ENCODE measurements at regions not wholly inside any gene's neighbourhood (a gene's known extent, or its start where the extent isn't known, plus 50 kb on each side); places are given as distances from the start of the nearest gene placed in this dataset.

DNA sequence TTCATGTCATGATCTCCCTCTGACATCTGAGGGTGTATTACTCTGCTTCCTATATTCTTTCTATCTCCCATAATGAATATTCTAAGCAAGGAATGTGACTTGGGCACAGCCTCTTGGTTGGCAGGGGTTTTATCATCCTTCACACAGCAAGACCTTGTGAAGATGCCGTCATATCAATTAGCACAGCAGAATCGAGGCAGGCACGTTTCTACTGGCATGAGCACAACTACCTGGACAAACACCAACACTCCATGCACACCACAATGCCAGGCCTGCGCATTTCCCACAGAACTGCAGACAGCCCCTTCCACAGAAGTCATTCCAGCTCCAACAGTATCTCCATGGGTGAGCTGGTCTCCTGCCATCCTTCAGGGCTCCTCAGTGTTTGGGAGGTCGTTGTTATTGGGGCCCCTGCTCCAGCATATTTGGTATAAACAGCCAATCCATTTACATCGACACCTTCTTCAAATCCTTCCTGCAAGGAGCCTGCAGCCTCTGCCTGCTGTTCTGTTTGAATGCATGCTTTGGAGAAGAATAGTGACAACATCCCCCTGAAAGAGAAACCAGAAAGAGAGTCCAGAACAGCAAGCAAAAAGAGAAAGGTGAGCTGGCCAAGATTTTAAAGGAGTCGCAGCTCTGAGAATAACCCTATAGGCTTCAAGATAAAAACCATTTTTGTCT lies 275.5 kb downstream of the SHOX2 start:
- no peaks in the 10 kb centered on the region for H3K27me3 ChIP-seq (ENCODE audit: low read depth)
- intact Hi-C loops (cut with DNase I), result no loop called here
- peaks cover 13% of the 10 kb centered on the region for H3K9me3 ChIP-seq
- TF ChIP-seq, protein P1, sequence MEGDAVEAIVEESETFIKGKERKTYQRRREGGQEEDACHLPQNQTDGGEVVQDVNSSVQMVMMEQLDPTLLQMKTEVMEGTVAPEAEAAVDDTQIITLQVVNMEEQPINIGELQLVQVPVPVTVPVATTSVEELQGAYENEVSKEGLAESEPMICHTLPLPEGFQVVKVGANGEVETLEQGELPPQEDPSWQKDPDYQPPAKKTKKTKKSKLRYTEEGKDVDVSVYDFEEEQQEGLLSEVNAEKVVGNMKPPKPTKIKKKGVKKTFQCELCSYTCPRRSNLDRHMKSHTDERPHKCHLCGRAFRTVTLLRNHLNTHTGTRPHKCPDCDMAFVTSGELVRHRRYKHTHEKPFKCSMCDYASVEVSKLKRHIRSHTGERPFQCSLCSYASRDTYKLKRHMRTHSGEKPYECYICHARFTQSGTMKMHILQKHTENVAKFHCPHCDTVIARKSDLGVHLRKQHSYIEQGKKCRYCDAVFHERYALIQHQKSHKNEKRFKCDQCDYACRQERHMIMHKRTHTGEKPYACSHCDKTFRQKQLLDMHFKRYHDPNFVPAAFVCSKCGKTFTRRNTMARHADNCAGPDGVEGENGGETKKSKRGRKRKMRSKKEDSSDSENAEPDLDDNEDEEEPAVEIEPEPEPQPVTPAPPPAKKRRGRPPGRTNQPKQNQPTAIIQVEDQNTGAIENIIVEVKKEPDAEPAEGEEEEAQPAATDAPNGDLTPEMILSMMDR (IDR thresholded peaks at IDR 0.05), result no peak
- no peaks in the 10 kb centered on the region for H3K36me3 ChIP-seq
- no peaks in the 10 kb centered on the region for H3K4me1 ChIP-seq
- DNase-seq (no peak), ATAC-seq (no peak)
- H3K4me3 ChIP-seq, result no peak overlapping the region
- H3K27ac ChIP-seq, result no peak overlapping the region

DNA sequence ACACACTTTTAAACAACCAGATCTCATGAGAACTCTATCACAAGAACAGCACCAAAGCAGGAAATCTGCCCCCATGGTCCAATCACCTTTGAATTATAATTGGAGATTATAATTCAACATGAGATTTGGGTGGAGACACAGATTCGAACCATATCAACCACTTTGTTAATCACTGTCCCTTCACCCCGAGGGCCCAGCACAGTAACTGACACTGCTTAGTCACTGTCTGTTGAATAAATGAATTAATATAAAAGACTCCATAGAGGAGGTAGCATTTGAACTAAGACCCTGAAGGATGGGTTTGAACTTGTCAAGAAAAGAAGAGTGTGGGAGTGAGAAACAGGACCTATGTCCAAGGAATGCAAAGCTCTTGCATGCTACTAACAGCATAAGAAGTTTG lies 276.4 kb downstream of the SHOX2 start:
- ATAC-seq (no peak), DNase-seq (no peak)
- Histone ChIP-seq H3K36me3 (no peaks in the 10 kb centered on the region), H3K4me3 (no peak overlapping the region), H3K9me3 (peaks cover 13% of the 10 kb centered on the region), H3K27ac (no peak overlapping the region), H3K4me1 (no peaks in the 10 kb centered on the region), H3K27me3 (ENCODE audit: low read depth) (no peaks in the 10 kb centered on the region)
- intact Hi-C loops (cut with DNase I), result no loop called here
- TF ChIP-seq, protein P1 (IDR thresholded peaks at IDR 0.05), result no peak

DNA sequence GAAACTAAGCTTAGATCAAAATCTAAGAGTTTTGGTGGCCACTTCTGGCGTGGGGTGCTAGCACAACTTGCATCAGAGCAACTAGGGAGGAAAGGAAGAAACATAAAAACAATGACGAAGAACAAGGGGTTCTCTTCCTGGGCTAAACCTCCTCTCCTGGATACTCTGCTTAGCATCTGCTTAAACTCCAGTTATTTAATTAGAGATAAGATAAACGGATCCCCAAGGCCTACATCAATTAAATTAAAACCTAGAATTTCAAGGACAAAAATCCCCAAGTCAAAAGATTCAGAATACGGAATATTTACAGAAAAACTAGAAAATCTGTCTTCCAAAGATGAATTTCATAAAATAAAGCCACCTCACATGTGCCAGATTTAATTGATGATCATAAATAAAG lies 281.9 kb downstream of the SHOX2 start:
- Histone ChIP-seq H3K4me1 (no peaks in the 10 kb centered on the region), H3K4me3 (no peak overlapping the region), H3K9me3 (peaks cover 12% of the 10 kb centered on the region), H3K36me3 (no peaks in the 10 kb centered on the region), H3K27ac (no peak overlapping the region), H3K27me3 (ENCODE audit: low read depth) (no peaks in the 10 kb centered on the region)
- ATAC-seq, result no peak
- TF ChIP-seq, protein P1 (IDR thresholded peaks at IDR 0.05), result no peak
- DNase-seq, result no peak
- intact Hi-C loops (cut with DNase I), result no loop called here

DNA sequence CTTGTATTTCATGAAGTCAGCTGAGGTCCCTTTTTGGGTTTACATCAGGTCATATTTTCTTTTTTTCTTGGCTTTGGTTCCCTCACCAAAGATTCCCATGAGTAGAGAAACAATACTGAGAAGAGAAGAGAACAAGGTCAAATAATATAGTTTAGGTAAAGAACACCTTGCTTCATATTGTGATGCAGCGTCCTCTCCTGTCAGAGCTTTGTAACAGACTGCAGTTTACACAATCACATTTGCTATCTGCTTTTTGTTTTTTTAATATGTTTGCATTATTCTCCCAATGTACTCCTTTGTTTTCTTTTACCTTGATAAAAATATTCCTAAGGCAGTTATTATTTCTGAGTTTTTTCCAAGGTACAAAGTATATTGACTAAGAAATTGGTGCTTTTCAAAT lies 283.2 kb downstream of the SHOX2 start:
- Histone ChIP-seq H3K27me3 (ENCODE audit: low read depth) (no peaks in the 10 kb centered on the region), H3K4me3 (no peak overlapping the region), H3K27ac (no peak overlapping the region), H3K36me3 (no peaks in the 10 kb centered on the region), H3K9me3 (peaks cover under 1% of the 10 kb centered on the region), H3K4me1 (no peaks in the 10 kb centered on the region)
- intact Hi-C loops (cut with DNase I), result no loop called here
- ATAC-seq, result no peak
- TF ChIP-seq, protein P1 (IDR thresholded peaks at IDR 0.05), result no peak
- DNase-seq, result no peak

DNA sequence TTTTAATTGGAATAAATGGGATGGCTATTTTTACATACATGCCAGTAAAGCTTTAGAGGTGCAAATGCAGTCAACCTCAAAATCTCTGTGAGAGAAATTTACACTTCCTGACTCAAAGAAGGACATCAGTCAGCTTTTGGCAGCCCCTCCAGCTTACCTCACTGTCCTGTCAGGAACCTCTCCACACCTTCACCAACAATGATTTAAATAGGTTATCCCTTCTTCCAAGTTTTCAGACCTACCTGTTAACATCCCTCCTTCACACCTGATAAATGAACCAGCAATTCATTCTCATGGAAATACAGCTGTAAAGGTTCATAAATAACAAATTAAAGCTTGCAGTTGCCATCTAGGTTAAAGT lies 286.1 kb downstream of the SHOX2 start:
- intact Hi-C loops (cut with DNase I), result no loop called here
- no peaks in the 10 kb centered on the region for H3K27me3 ChIP-seq (ENCODE audit: low read depth)

More for the DNA sequence above, 286.1 kb downstream of the SHOX2 start:
- TF ChIP-seq, protein P1 (IDR thresholded peaks at IDR 0.05), result no peak
- Histone ChIP-seq H3K4me3 (no peak overlapping the region), H3K9me3 (no peaks in the 10 kb centered on the region), H3K4me1 (no peaks in the 10 kb centered on the region), H3K36me3 (no peaks in the 10 kb centered on the region), H3K27ac (no peak overlapping the region)
- ATAC-seq (no peak), DNase-seq (no peak)
